Karpas-422 (cell line): ENCODE measurements at regions not wholly inside any gene's neighbourhood (a gene's known extent, or its start where the extent isn't known, plus 50 kb on each side); places are given as distances from the start of the nearest gene placed in this dataset.

Source experiments
- DNase-seq: peaks from one replicate; pipeline ENCODE4 v3.0.0-alpha.2; 2015
- H2AFZ ChIP-seq: fragments of 200-600 bp; sonication (generic); 2 replicates; pipeline ENCODE4 v1.6.1; 2014; ENCODE audit warnings: antibody characterized with exemption, low read length, mixed read lengths
- H3K27ac ChIP-seq: fragments of 200-600 bp; sonication (generic); 2 replicates; pipeline ENCODE4 v1.5.1; 2014; ENCODE audit warnings: mild to moderate bottlenecking, low read length, moderate library complexity
- H3K27me3 ChIP-seq: fragments of 200-600 bp; sonication (generic); 2 replicates; pipeline ENCODE4 v1.6.1; 2014; ENCODE audit warnings: low read length, mixed read lengths
- H3K36me3 ChIP-seq: fragments of 200-600 bp; sonication (generic); 2 replicates; pipeline ENCODE4 v1.6.1; 2014; ENCODE audit warnings: low read length, mixed read lengths; ENCODE audit not compliant: insufficient read depth
- H3K4me1 ChIP-seq: fragments of 200-600 bp; sonication (generic); 2 replicates; pipeline ENCODE4 v1.6.1; 2014; ENCODE audit warnings: mild to moderate bottlenecking, low read length, mixed read lengths
- H3K4me2 ChIP-seq: fragments of 200-600 bp; sonication (generic); 2 replicates; pipeline ENCODE4 v1.6.1; 2014; ENCODE audit warnings: low read length, low read depth, mild to moderate bottlenecking; ENCODE audit not compliant: poor library complexity, severe bottlenecking
- H3K4me3 ChIP-seq: fragments of 200-600 bp; sonication (generic); 2 replicates; pipeline ENCODE4 v1.5.1; 2014; ENCODE audit warnings: mild to moderate bottlenecking, antibody characterized with exemption, low read length, mixed read lengths
- H3K79me2 ChIP-seq: fragments of 200-600 bp; sonication (generic); 2 replicates; pipeline ENCODE4 v1.6.1; 2014; ENCODE audit warnings: mild to moderate bottlenecking, low read length, mixed read lengths
- H3K9ac ChIP-seq: fragments of 200-600 bp; sonication (generic); 2 replicates; pipeline ENCODE4 v1.6.0; 2014; ENCODE audit warnings: low read length
- H3K9me2 ChIP-seq: fragments of 200-600 bp; sonication (generic), shearing (Covaris generic); replicated peaks from 2 replicates; pipeline ENCODE4 v1.6.0; 2014; ENCODE audit warnings: mild to moderate bottlenecking, low read length, moderate library complexity; ENCODE audit not compliant: insufficient read depth
- H3K9me3 ChIP-seq: fragments of 300-700, 200-600 bp; sonication (generic); 2 replicates; pipeline ENCODE4 v1.6.1; 2014; ENCODE audit warnings: low read length, mixed read lengths
- H4K20me1 ChIP-seq: fragments of 200-600 bp; sonication (generic); 2 replicates; pipeline ENCODE4 v1.6.1; 2014; ENCODE audit warnings: mild to moderate bottlenecking, antibody characterized with exemption, low read length, low read depth; ENCODE audit not compliant: insufficient read depth

GRCh38 chr12:27176765-27177164, 67.3 kb upstream of the STK38L start:
- Histone ChIP-seq H3K4me2 (no peak overlapping the region), H3K9me3 (no peaks in the 10 kb centered on the region), H3K36me3 (no peaks in the 10 kb centered on the region), H3K9ac (no peak overlapping the region), H3K4me3 (no peak overlapping the region), H3K27me3 (no peaks in the 10 kb centered on the region), H4K20me1 (no peaks in the 10 kb centered on the region), H3K79me2 (no peaks in the 10 kb centered on the region), H3K27ac (no peak overlapping the region), H3K9me2 (no peaks in the 10 kb centered on the region), H2AFZ (no peak overlapping the region), H3K4me1 (peaks cover 12% of the 10 kb centered on the region)
- DNase-seq = no peak

DNA sequence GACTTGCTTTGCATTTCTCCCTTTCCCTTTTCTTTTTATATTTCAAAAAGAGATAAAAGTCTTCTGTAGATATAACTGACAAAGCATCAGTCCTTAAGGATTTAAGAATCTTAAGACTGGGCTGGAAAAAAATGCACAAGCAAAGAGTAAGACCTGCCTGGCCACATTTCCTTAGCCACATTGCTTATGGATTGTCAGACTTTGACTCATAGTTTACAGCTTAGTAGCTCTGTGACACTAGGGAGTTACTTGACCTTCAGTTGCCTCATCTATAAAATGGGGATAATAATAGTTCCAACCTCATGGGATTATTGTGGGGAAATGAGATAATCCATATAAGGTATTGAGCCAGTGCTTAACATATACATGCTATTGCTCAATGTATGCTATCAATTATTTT, 66.4 kb upstream of the STK38L start:
- H3K4me1 ChIP-seq = peaks cover 12% of the 10 kb centered on the region
- no peaks in the 10 kb centered on the region for H3K27me3 ChIP-seq
- no peak for DNase-seq
- H3K4me2 ChIP-seq = no peak overlapping the region
- H3K4me3 ChIP-seq = no peak overlapping the region
- no peaks in the 10 kb centered on the region for H3K36me3 ChIP-seq
- no peaks in the 10 kb centered on the region for H3K9me2 ChIP-seq
- no peaks in the 10 kb centered on the region for H4K20me1 ChIP-seq
- no peak overlapping the region for H2AFZ ChIP-seq
- no peaks in the 10 kb centered on the region for H3K79me2 ChIP-seq
- no peak overlapping the region for H3K27ac ChIP-seq
- no peaks in the 10 kb centered on the region for H3K9me3 ChIP-seq
- H3K9ac ChIP-seq = no peak overlapping the region

DNA sequence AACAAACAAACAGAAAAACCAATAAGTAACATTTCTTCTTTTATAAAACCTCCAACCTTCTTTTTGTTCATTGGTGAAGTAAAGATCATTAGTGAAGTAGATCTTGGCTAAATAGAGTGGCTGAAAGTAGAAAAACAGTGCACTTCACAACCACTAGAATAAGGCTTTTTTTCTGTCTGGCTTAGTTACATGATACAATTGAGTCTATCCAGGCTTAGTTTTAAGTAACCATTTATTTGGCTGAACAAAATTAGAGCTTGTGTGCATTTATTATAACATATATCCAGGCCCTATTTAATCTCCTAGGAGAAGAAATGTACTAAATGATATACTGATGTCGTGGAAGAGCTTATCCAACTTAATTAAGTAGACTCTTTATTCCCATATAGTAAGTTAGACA, 65.8 kb upstream of the STK38L start:
- Histone ChIP-seq H3K36me3 (no peaks in the 10 kb centered on the region), H3K27me3 (no peaks in the 10 kb centered on the region), H3K9me2 (no peaks in the 10 kb centered on the region), H3K9me3 (no peaks in the 10 kb centered on the region), H3K4me3 (no peak overlapping the region), H3K79me2 (no peaks in the 10 kb centered on the region), H3K4me2 (no peak overlapping the region), H3K27ac (no peak overlapping the region), H4K20me1 (no peaks in the 10 kb centered on the region), H2AFZ (no peak overlapping the region), H3K9ac (no peak overlapping the region), H3K4me1 (peaks cover 12% of the 10 kb centered on the region)
- no peak for DNase-seq

DNA sequence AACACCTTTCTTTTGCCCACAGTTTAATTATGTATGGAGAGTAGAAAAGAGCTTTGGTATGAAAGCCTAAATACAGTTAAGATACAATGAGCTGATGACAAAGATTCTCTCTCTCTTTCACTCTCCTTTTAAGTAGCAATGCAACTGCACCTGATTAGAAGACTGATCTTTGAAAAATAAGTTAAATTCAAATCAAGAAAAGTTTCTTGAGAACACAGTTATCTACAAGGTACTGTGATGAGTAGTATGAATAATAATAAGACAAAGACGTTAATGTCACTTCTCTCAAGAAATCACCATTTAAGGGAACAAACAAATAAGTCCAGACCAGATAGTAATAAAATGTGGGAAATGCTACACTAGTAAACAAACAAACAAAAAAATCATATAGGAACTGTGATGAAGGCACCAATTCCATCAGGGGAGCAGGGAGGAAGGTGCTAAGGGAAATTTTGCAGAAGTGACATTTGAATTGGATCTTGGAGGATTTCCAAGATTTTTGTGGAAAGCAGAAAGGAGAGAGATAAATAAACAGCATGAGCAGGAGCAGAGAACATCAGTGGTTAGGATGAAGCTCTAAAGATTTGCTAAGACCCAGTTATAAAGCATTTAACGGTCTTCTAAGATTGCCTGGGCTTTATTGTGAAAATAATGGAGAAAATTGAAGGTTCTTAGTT, 65.2 kb upstream of the STK38L start:
- Histone ChIP-seq H3K4me3 (no peak overlapping the region), H3K9me3 (no peaks in the 10 kb centered on the region), H3K4me2 (no peak overlapping the region), H3K4me1 (peaks cover 12% of the 10 kb centered on the region), H3K9me2 (no peaks in the 10 kb centered on the region), H3K9ac (no peak overlapping the region), H2AFZ (no peak overlapping the region), H3K27me3 (no peaks in the 10 kb centered on the region), H4K20me1 (no peaks in the 10 kb centered on the region), H3K79me2 (no peaks in the 10 kb centered on the region), H3K36me3 (no peaks in the 10 kb centered on the region), H3K27ac (no peak overlapping the region)
- no peak for DNase-seq

GRCh38 chr12:27179400-27180214, 64.5 kb upstream of the STK38L start:
- no peak overlapping the region for H3K27ac ChIP-seq
- DNase-seq = peak; percentile 72

DNA sequence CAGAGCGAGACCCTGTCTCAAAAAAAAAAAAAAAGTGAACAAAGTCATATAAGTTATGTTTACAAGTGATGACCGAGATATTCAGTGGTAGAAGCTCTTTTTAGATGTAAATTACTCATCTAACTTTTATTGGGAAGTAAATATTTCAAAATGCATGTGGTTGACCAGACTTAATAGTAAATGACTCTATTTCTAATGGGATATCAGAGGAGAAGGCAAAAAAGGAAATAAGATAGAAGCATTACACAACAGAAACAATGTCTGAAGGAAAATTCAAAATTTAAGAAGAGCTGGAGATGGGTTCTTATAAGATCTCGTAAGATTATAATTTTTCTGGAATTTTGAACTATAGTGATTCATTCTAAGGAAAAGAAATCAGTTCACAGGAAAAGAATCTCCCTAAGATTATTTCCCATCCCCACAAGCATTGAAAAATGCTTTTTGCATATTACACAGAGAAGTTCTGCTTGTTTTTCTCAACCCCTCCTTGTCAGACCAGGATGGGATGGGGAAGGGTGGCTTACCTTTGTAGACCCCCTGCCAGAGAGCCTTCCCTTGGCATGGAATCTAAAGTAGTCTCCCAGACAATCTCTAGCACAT, 63.1 kb upstream of the STK38L start:
- Histone ChIP-seq H3K9ac (no peak overlapping the region), H3K4me1 (peaks cover 12% of the 10 kb centered on the region), H3K4me2 (no peak overlapping the region)

More at GRCh38 chr12:27179400-27180214, 64.5 kb upstream of the STK38L start:
- Histone ChIP-seq H3K4me3 (no peak overlapping the region), H2AFZ (no peak overlapping the region), H3K27me3 (no peaks in the 10 kb centered on the region), H4K20me1 (no peaks in the 10 kb centered on the region), H3K9me2 (no peaks in the 10 kb centered on the region), H3K36me3 (no peaks in the 10 kb centered on the region), H3K4me1 (peaks cover 12% of the 10 kb centered on the region), H3K79me2 (no peaks in the 10 kb centered on the region), H3K4me2 (peak overlapping the region; percentile 22), H3K9ac (no peak overlapping the region), H3K9me3 (no peaks in the 10 kb centered on the region)

DNA sequence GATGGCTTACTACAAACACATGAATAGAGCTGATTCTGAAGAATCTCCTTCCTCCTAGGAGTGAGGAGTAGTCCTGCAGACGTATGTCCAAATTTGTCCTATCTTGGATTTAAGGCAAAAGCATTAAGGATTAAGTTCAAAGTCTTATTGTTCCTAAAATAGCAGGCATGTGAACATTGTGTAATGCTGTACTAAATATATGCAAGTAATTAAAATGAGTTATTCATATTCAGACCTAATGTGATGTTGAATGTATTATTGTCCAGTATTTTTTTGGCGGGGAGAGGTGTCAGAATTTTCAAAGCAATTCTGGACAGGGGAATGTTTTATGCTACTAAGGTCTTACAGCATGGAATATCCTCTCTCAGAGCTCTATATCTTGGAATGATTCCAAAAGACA, 60.7 kb upstream of the STK38L start:
- no peak overlapping the region for H3K4me3 ChIP-seq
- no peaks in the 10 kb centered on the region for H3K9me3 ChIP-seq
- no peak overlapping the region for H3K27ac ChIP-seq
- H3K27me3 ChIP-seq = no peaks in the 10 kb centered on the region
- peaks cover 12% of the 10 kb centered on the region for H3K4me1 ChIP-seq
- no peaks in the 10 kb centered on the region for H3K9me2 ChIP-seq
- H3K36me3 ChIP-seq = no peaks in the 10 kb centered on the region
- H3K79me2 ChIP-seq = no peaks in the 10 kb centered on the region
- H4K20me1 ChIP-seq = no peaks in the 10 kb centered on the region
- DNase-seq = no peak
- no peak overlapping the region for H3K4me2 ChIP-seq
- no peak overlapping the region for H3K9ac ChIP-seq
- no peak overlapping the region for H2AFZ ChIP-seq

More for the DNA sequence above, 63.1 kb upstream of the STK38L start:
- Histone ChIP-seq H3K79me2 (no peaks in the 10 kb centered on the region), H3K9me2 (no peaks in the 10 kb centered on the region), H3K27ac (no peak overlapping the region), H3K36me3 (no peaks in the 10 kb centered on the region), H3K27me3 (no peaks in the 10 kb centered on the region), H2AFZ (no peak overlapping the region), H3K9me3 (no peaks in the 10 kb centered on the region), H4K20me1 (no peaks in the 10 kb centered on the region), H3K4me3 (no peak overlapping the region)
- DNase-seq = no peak

DNA sequence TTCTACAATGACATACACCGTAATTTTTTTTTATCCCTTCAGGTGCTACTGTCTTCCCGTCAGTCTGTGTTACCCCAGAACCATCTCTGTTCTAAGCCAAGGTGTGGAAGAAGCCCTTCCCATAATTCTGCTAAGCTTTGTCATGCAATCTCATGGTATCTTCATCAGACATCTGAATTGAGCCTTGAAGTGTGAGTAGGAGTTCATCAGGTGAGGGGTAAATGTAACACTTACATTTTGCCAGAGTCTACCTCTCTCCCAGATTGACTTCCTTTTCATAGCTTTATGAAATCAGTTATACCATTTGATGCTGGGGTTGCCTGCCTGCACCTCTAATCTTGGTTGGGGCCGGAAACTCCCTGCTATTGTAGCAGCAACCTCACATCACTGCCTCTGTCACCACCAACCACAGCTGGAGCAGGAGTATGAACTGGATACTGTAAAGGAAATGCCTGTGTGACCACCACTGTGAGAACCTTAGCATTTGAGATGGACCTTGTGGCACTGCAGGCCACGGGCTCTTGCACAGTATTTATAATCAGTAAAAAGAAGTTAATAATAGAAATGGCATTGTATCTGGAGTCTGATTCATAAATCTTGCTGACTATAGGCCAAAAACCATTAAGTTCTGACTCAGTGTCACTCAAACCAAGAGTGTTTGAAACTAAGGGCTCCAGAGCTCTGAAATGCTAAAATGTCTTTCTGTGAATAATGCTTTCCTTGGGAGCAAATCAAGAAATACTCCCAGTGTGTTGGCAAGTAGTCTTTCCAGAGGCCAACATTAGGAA, 58.7 kb upstream of the STK38L start:
- Histone ChIP-seq H2AFZ (no peak overlapping the region), H3K27ac (no peak overlapping the region), H3K27me3 (no peaks in the 10 kb centered on the region), H3K79me2 (no peaks in the 10 kb centered on the region), H3K4me2 (no peak overlapping the region), H3K4me1 (no peaks in the 10 kb centered on the region), H3K36me3 (no peaks in the 10 kb centered on the region), H3K4me3 (no peak overlapping the region), H3K9me2 (no peaks in the 10 kb centered on the region), H3K9me3 (no peaks in the 10 kb centered on the region), H3K9ac (no peak overlapping the region), H4K20me1 (no peaks in the 10 kb centered on the region)
- DNase-seq = no peak
